SK-N-SH (cell line): ENCODE measurements at regions not wholly inside any gene's neighbourhood (a gene's known extent, or its start where the extent isn't known, plus 50 kb on each side); places are given as distances from the start of the nearest gene placed in this dataset.

Source experiments
- CTCF ChIA-PET: fragments of 300-600, 350-600 bp; formaldehyde crosslinking; extraction: SDS; loops from one replicate; lab custom pipeline; 2021; lab: Yijun Ruan, JAX
- POLR2A ChIA-PET: fragments of 350-600 bp; sonication (Branson Sonifier 250); formaldehyde crosslinking; extraction: SDS; loops from one replicate; lab custom pipeline; 2020; ENCODE audit warnings: antibody characterized with exemption, inconsistent platforms; lab: Yijun Ruan, JAX
- DNase-seq: peaks from one replicate; pipeline ENCODE4 v3.0.0; 2012
- H2AFZ ChIP-seq: fragments of 200-600 bp; sonication (generic); 2 replicates; pipeline ENCODE4 v1.8.1; 2016; ENCODE audit warnings: antibody characterized with exemption, mild to moderate bottlenecking, low read depth
- H3F3A ChIP-seq: fragments of 200-600 bp; sonication (generic); replicated peaks from 2 replicates; pipeline ENCODE3; 2016; ENCODE audit warnings: antibody characterized with exemption, mild to moderate bottlenecking; ENCODE audit not compliant: insufficient read depth
- H3K27ac ChIP-seq, 2 experiments: fragments of 200-500 bp in 1 of 2; fragments of 200-600 bp in 1 of 2; sonication (Bioruptor generic) in 1 of 2; sonication (generic), shearing (Covaris generic) in 1 of 2; 2 replicates each; pipeline versions ENCODE4 v1.5.1 to v1.6.1; 2014 to 2016; ENCODE audit warnings: low read depth in 2 of 2, inconsistent platforms in 1 of 2, low read length in 1 of 2, mild to moderate bottlenecking in 1 of 2, mixed read lengths in 1 of 2
- H3K27me3 ChIP-seq: fragments of 200-600 bp; sonication (generic), shearing (Covaris generic); 2 replicates; pipeline ENCODE4 v1.6.1; 2016; ENCODE audit warnings: mixed run types; ENCODE audit not compliant: insufficient read depth
- H3K36me3 ChIP-seq, 2 experiments: fragments of 200-500 bp in 1 of 2; fragments of 200-600 bp in 1 of 2; sonication (Bioruptor generic) in 1 of 2; sonication (generic) in 1 of 2; replicated peaks in 1 of 2; 2 replicates each; pipeline versions ENCODE3 to v1.5.1; 2014 to 2016; ENCODE audit warnings: low read length in 1 of 2, mild to moderate bottlenecking in 1 of 2; ENCODE audit not compliant: insufficient read depth in 2 of 2, control insufficient read depth in 1 of 2
- H3K4me1 ChIP-seq, 2 experiments: fragments of 200-500 bp in 1 of 2; fragments of 200-600 bp in 1 of 2; sonication (Bioruptor generic) in 1 of 2; sonication (generic), shearing (Covaris generic) in 1 of 2; 2 replicates each; pipeline versions ENCODE4 v1.5.1 to v1.6.1; 2014 to 2016; ENCODE audit warnings: low read depth in 1 of 2, low read length in 1 of 2, mixed run types in 1 of 2; ENCODE audit not compliant: insufficient read depth in 2 of 2, control insufficient read depth in 1 of 2
- H3K4me2 ChIP-seq: fragments of 200-600 bp; sonication (generic), shearing (Covaris generic); 2 replicates; pipeline ENCODE4 v1.6.1; 2017; ENCODE audit warnings: mixed run types
- H3K4me3 ChIP-seq, 2 experiments: fragments of 200-500 bp in 1 of 2; fragments of 200-600 bp in 1 of 2; sonication (Bioruptor generic) in 1 of 2; sonication (generic), shearing (Covaris generic) in 1 of 2; 2 replicates each; pipeline versions ENCODE4 v1.5.1 to v1.8.1; 2014 to 2016; ENCODE audit warnings: low read depth in 2 of 2, inconsistent platforms in 1 of 2, low read length in 1 of 2, mild to moderate bottlenecking in 1 of 2, mixed read lengths in 1 of 2, moderate library complexity in 1 of 2
- H3K79me2 ChIP-seq: fragments of 200-600 bp; sonication (generic); 2 replicates; pipeline ENCODE4 v1.8.1; 2017; ENCODE audit warnings: mild to moderate bottlenecking; ENCODE audit not compliant: insufficient read depth
- H3K9ac ChIP-seq: fragments of 200-600 bp; sonication (generic); 2 replicates; pipeline ENCODE4 v1.6.1; 2017; ENCODE audit warnings: mixed run types
- H3K9me2 ChIP-seq: fragments of 200-600 bp; sonication (generic); 2 replicates; pipeline ENCODE4 v1.6.1; 2017; ENCODE audit warnings: mixed run types
- H3K9me3 ChIP-seq: fragments of 200-600 bp; sonication (generic); 2 replicates; pipeline ENCODE4 v1.6.1; 2017; ENCODE audit warnings: mixed run types, mild to moderate bottlenecking, moderate library complexity
- H4K20me1 ChIP-seq: fragments of 200-600 bp; sonication (generic); 2 replicates; pipeline ENCODE4 v1.6.1; 2017; ENCODE audit warnings: mild to moderate bottlenecking, mixed run types; ENCODE audit not compliant: insufficient read depth
- CHD2 ChIP-seq: fragments of 150-350 bp; IDR thresholded peaks from 2 replicates; pipeline ENCODE4 v1.6.1; 2018; ENCODE audit warnings: low read length; ENCODE audit not compliant: partially characterized antibody
- EZH2phosphoT487 ChIP-seq: fragments of 200-600 bp; sonication (generic); IDR thresholded peaks from 2 replicates; pipeline ENCODE4 v1.6.1; 2017; ENCODE audit warnings: low read depth, mixed run types, mild to moderate bottlenecking, antibody characterized with exemption, moderate library complexity, borderline replicate concordance
- FOSL2 ChIP-seq: IDR thresholded peaks from 2 replicates; pipeline ENCODE4 v1.4.0; 2012; ENCODE audit warnings: low read depth, mild to moderate bottlenecking, moderate library complexity, borderline replicate concordance
- FOXM1 ChIP-seq: IDR thresholded peaks from 2 replicates; pipeline ENCODE4 v1.4.0; 2012; ENCODE audit warnings: low read depth, mild to moderate bottlenecking
- GATA2 ChIP-seq: sonication (generic); formaldehyde crosslinking; IDR thresholded peaks from 2 replicates; pipeline ENCODE4 v1.5.0; 2020; ENCODE audit warnings: mild to moderate bottlenecking, missing genetic modification reagents
- MXI1 ChIP-seq: IDR thresholded peaks from 2 replicates; pipeline ENCODE4 v1.6.1; 2012; ENCODE audit warnings: mild to moderate bottlenecking, low read depth, low read length, improper control_type of control experiment
- POLR2AphosphoS5 ChIP-seq: IDR thresholded peaks from 2 replicates; pipeline ENCODE4 v1.6.1; 2012; ENCODE audit warnings: low read depth, low read length
- RAD21 ChIP-seq: IDR thresholded peaks from 2 replicates; pipeline ENCODE4 v1.6.1; 2012; ENCODE audit warnings: mild to moderate bottlenecking, low read length
- RCOR1 ChIP-seq: fragments of 150-350 bp; IDR thresholded peaks from 2 replicates; pipeline ENCODE4 v1.6.1; 2017; ENCODE audit warnings: antibody characterized with exemption, low read length
- RXRA ChIP-seq: IDR thresholded peaks from 2 replicates; pipeline ENCODE4 v1.4.0; 2012; ENCODE audit warnings: low read depth, mild to moderate bottlenecking, borderline replicate concordance
- SIN3A ChIP-seq: IDR thresholded peaks from 2 replicates; pipeline ENCODE4 v1.6.1; 2012; ENCODE audit warnings: low read depth, mild to moderate bottlenecking, low read length, moderate library complexity, borderline replicate concordance
- TCF12 ChIP-seq: IDR thresholded peaks from 2 replicates; pipeline ENCODE4 v1.4.0; 2012
- TEAD4 ChIP-seq: IDR thresholded peaks from 2 replicates; pipeline ENCODE4 v1.4.0; 2012; ENCODE audit warnings: mild to moderate bottlenecking, borderline replicate concordance; ENCODE audit not compliant: insufficient read depth
- YY1 ChIP-seq: IDR thresholded peaks from 2 replicates; pipeline ENCODE4 v1.4.0; 2012; ENCODE audit warnings: low read depth, mild to moderate bottlenecking
- WGBS: methylation state at CpG from one replicate; pipeline ENCODE4 v1.1.6; 2017; ENCODE audit warnings: low lambda C conversion rate; 5-methylcytosine and 5-hydroxymethylcytosine counted together
- TF ChIP-seq, protein P1 (sequence below): fragments of 200-600 bp; sonication (generic); IDR thresholded peaks from 2 replicates; pipeline ENCODE4 v1.6.1; 2017; ENCODE audit warnings: antibody characterized with exemption, mild to moderate bottlenecking, moderate library complexity
- TF ChIP-seq, protein P2 (sequence below): IDR thresholded peaks from 2 replicates; pipeline ENCODE4 v1.4.0; 2012; ENCODE audit warnings: low read depth, borderline replicate concordance
- TF ChIP-seq, protein P3 (sequence below): fragments of 150-350 bp; IDR thresholded peaks from 2 replicates; pipeline ENCODE4 v1.6.1; 2017; ENCODE audit warnings: antibody characterized with exemption, low read length, low read depth, borderline replicate concordance

DNA sequence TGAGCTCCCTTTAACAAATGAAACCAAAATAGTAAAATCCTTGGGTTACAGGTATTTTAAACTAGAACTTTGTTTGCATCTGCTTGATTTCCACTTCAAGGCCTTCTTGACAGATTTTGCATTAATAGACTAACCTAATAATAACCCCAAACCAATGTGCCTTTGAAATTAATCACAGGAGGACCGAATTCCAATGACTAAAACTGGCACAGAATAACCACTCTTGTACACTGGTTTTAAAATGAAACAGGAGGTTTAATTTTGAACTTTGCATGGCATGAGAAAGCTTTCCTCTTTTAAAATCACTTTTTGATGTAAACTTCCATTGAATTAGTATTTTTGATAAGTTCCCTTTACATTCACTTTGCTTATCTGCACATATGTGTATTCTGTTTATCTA, 269.6 kb downstream of the SLITRK5 start (continued):
- TF ChIP-seq, protein P1, sequence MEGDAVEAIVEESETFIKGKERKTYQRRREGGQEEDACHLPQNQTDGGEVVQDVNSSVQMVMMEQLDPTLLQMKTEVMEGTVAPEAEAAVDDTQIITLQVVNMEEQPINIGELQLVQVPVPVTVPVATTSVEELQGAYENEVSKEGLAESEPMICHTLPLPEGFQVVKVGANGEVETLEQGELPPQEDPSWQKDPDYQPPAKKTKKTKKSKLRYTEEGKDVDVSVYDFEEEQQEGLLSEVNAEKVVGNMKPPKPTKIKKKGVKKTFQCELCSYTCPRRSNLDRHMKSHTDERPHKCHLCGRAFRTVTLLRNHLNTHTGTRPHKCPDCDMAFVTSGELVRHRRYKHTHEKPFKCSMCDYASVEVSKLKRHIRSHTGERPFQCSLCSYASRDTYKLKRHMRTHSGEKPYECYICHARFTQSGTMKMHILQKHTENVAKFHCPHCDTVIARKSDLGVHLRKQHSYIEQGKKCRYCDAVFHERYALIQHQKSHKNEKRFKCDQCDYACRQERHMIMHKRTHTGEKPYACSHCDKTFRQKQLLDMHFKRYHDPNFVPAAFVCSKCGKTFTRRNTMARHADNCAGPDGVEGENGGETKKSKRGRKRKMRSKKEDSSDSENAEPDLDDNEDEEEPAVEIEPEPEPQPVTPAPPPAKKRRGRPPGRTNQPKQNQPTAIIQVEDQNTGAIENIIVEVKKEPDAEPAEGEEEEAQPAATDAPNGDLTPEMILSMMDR: no peak
- TF ChIP-seq, protein P2, sequence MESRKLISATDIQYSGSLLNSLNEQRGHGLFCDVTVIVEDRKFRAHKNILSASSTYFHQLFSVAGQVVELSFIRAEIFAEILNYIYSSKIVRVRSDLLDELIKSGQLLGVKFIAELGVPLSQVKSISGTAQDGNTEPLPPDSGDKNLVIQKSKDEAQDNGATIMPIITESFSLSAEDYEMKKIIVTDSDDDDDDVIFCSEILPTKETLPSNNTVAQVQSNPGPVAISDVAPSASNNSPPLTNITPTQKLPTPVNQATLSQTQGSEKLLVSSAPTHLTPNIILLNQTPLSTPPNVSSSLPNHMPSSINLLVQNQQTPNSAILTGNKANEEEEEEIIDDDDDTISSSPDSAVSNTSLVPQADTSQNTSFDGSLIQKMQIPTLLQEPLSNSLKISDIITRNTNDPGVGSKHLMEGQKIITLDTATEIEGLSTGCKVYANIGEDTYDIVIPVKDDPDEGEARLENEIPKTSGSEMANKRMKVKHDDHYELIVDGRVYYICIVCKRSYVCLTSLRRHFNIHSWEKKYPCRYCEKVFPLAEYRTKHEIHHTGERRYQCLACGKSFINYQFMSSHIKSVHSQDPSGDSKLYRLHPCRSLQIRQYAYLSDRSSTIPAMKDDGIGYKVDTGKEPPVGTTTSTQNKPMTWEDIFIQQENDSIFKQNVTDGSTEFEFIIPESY: no peak
- TF ChIP-seq RXRA: no peak
- no peak for TF ChIP-seq YY1

DNA sequence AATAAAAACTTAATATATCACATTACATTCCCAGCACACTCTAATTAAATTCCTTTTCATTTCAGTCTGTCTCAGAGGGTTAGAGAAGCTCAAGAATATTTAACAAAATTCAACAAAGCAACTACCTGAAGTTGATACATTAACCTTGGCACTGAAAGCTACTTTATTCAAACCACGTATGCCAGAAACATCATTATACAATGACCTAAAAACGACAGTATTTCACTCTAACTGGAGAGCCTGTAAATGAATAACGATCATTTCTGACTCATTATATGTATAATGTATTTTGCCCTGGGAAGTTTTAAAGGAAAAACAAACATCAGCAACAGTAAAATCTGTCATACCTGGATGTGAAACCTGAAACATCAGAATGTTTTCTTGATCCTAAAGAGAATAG, 270.1 kb downstream of the SLITRK5 start:
- H3K4me2 ChIP-seq: no peak overlapping the region
- H2AFZ ChIP-seq: no peak overlapping the region
- no peak overlapping the region for H3K27ac ChIP-seq
- H3K9me3 ChIP-seq: no peaks in the 10 kb centered on the region
- H3K27me3 ChIP-seq: no peaks in the 10 kb centered on the region
- ChIA-PET CTCF (no interaction called here), POLR2A (no interaction called here)
- WGBS: 12% methylated on average over 3 of the region's 3 CpGs
- H3K4me3 ChIP-seq: no peak overlapping the region
- no peak overlapping the region for H3K9ac ChIP-seq
- no peaks in the 10 kb centered on the region for H3K4me1 ChIP-seq
- H3K79me2 ChIP-seq: no peaks in the 10 kb centered on the region
- H3K9me2 ChIP-seq: no peaks in the 10 kb centered on the region
- no peaks in the 10 kb centered on the region for H4K20me1 ChIP-seq
- no peak for DNase-seq
- H3F3A ChIP-seq: no peaks in the 10 kb centered on the region
- no peaks in the 10 kb centered on the region for H3K36me3 ChIP-seq
- TF ChIP-seq FOXM1 (no peak), MXI1 (no peak), RXRA (no peak), SIN3A (no peak), TEAD4 (no peak), RCOR1 (no peak), FOSL2 (no peak), RAD21 (no peak), CHD2 (no peak), POLR2AphosphoS5 (no peak), GATA2 (CRISPR knock-in tag) (no peak), EZH2phosphoT487 (no peak), TCF12 (no peak)
- TF ChIP-seq, protein P3, sequence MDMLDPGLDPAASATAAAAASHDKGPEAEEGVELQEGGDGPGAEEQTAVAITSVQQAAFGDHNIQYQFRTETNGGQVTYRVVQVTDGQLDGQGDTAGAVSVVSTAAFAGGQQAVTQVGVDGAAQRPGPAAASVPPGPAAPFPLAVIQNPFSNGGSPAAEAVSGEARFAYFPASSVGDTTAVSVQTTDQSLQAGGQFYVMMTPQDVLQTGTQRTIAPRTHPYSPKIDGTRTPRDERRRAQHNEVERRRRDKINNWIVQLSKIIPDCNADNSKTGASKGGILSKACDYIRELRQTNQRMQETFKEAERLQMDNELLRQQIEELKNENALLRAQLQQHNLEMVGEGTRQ: no peak
- TF ChIP-seq, all 33 proteins: peak for 0
